RWPE2 (cell line): ENCODE measurements at regions not wholly inside any gene's neighbourhood (a gene's known extent, or its start where the extent isn't known, plus 50 kb on each side); places are given as distances from the start of the nearest gene placed in this dataset.
A peak's percentile ranks its signal among the peaks of the same experiment; 100 is the strongest.

ENCODE experiments used
- ATAC-seq: fragments of 200-7000 bp; cut with Tn5 transposase; 3 replicates; pipeline ENCODE4 v1.9.1; 2021; ENCODE audit warnings: low read depth
- DNase-seq: peaks from one replicate; pipeline ENCODE4 v3.0.0-alpha.2; 2020; ENCODE audit warnings: low spot score
- H3K27ac ChIP-seq: fragments of 450-650 bp; 2 replicates; pipeline ENCODE4 v1.5.1; 2017; ENCODE audit warnings: mild to moderate bottlenecking; ENCODE audit not compliant: poor library complexity, severe bottlenecking
- H3K27me3 ChIP-seq: fragments of 250-450 bp; sonication (Bioruptor Pico); 2 replicates; pipeline ENCODE4 v1.5.1; 2021; ENCODE audit warnings: mild to moderate bottlenecking, moderate library complexity; ENCODE audit not compliant: insufficient read depth, poor library complexity, severe bottlenecking
- H3K36me3 ChIP-seq: fragments of 250-450 bp; sonication (Bioruptor Pico); 2 replicates; pipeline ENCODE4 v1.5.1; 2020; ENCODE audit warnings: low read depth, mild to moderate bottlenecking, moderate library complexity
- H3K4me1 ChIP-seq: fragments of 250-450 bp; sonication (Bioruptor Pico); 2 replicates; pipeline ENCODE4 v1.5.1; 2021; ENCODE audit warnings: mild to moderate bottlenecking, moderate library complexity; ENCODE audit not compliant: insufficient read depth, poor library complexity, severe bottlenecking
- H3K4me3 ChIP-seq: fragments of 250-450 bp; sonication (Bioruptor Pico); 2 replicates; pipeline ENCODE4 v1.5.1; 2021; ENCODE audit warnings: mild to moderate bottlenecking, moderate library complexity; ENCODE audit not compliant: severe bottlenecking
- H3K9me3 ChIP-seq: fragments of 250-450 bp; sonication (Bioruptor Pico); 2 replicates; pipeline ENCODE4 v1.5.1; 2021; ENCODE audit warnings: mild to moderate bottlenecking, moderate library complexity; ENCODE audit not compliant: severe bottlenecking
- TF ChIP-seq, protein P1 (sequence below): fragments of 450-650 bp; IDR thresholded peaks from one replicate; pipeline ENCODE4 v1.5.1; 2017; ENCODE audit warnings: mild to moderate bottlenecking, moderate library complexity; ENCODE audit not compliant: poor library complexity, severe bottlenecking

- Histone ChIP-seq H3K9me3 (no peaks in the 10 kb centered on the region), H3K36me3 (no peaks in the 10 kb centered on the region), H3K4me1 (no peaks in the 10 kb centered on the region), H3K4me3 (no peak overlapping the region), H3K27ac (no peak overlapping the region), H3K27me3 (no peaks in the 10 kb centered on the region)
- ATAC-seq (no peak), DNase-seq (no peak)
- TF ChIP-seq, protein P1, sequence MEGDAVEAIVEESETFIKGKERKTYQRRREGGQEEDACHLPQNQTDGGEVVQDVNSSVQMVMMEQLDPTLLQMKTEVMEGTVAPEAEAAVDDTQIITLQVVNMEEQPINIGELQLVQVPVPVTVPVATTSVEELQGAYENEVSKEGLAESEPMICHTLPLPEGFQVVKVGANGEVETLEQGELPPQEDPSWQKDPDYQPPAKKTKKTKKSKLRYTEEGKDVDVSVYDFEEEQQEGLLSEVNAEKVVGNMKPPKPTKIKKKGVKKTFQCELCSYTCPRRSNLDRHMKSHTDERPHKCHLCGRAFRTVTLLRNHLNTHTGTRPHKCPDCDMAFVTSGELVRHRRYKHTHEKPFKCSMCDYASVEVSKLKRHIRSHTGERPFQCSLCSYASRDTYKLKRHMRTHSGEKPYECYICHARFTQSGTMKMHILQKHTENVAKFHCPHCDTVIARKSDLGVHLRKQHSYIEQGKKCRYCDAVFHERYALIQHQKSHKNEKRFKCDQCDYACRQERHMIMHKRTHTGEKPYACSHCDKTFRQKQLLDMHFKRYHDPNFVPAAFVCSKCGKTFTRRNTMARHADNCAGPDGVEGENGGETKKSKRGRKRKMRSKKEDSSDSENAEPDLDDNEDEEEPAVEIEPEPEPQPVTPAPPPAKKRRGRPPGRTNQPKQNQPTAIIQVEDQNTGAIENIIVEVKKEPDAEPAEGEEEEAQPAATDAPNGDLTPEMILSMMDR, result no peak
Measured at GRCh38 chr6:40715570-40716403, 128.6 kb upstream of the LRFN2 start.

DNA sequence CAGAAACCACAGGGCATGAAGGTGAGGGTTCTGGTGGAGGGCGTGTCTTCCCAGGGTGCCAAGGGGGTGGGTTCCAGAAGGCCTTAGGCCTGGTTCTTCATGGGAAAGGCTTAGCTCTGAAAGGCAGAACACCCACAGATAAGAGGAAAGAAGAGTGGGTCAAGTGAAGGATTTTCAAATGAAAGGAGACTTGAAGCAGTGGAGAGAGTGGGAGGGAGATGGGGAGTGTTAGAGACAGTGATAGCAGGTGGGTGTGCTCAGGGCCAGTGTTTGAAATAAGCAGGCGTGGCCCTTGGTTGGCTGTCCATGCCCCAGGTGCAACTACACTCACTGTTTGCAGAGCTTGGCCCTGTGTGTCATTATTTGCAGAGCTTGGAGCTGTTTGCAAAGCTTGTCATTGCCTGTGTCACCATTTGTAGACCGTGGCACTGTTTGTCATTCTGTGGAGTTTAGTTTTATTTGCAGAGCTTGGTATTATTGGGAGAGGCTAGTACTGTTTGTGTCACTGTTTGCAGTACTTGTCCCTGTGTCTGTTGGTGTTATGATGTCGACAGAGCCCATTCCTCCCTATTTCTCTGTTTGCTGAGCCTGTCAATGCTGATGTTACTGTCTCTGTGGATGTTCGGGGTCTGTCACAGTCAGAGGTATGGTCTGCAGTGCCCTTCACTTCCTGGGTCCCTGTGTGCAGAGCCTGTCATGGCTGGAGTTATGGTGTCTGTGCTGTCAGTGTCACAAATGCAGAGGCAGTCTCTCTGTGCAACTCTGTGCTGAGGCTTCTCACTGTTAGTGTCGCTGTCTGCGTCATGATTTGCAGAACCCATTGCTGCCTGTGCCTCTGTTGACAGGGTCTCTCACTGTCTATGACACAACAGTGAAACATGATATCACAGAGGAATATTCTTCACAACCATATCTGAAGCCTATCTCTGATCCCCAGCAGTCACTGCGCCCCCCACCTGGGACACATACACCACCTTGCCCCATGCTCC lies 127.7 kb upstream of the LRFN2 start:
- Histone ChIP-seq H3K36me3 (no peaks in the 10 kb centered on the region), H3K4me3 (no peak overlapping the region)
- 0 out of 3 replicates have a peak, but pooled peaks have one; percentile 25 for ATAC-seq

DNA sequence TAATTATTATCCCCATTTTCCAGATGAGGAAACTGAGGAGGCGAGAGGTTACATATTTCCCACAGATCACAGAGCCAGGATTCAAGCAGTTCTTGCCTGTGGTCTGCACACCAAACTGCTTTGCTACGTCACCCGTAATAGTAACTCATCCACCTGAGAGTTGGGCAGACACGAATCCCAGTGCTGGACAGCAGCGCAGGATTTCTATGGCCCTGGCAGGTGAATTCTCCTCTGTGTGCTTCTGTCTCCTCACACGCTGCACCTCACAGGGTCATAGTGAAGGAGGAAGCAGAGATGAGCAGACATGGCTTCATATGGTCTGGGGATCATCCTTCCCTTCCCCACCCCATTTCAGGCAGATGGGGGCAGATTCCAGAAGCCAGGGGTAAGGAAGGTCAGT lies 127.0 kb upstream of the LRFN2 start:
- Histone ChIP-seq H3K9me3 (no peaks in the 10 kb centered on the region), H3K27me3 (no peaks in the 10 kb centered on the region), H3K4me1 (no peaks in the 10 kb centered on the region), H3K27ac (no peak overlapping the region), H3K4me3 (no peak overlapping the region), H3K36me3 (no peaks in the 10 kb centered on the region)
- TF ChIP-seq, protein P1, result no peak
- DNase-seq (no peak), ATAC-seq (no peak)

More for the DNA sequence above, 127.7 kb upstream of the LRFN2 start:
- H3K27me3 ChIP-seq, result no peaks in the 10 kb centered on the region
- TF ChIP-seq, protein P1, result no peak
- H3K4me1 ChIP-seq, result no peaks in the 10 kb centered on the region
- no peak for DNase-seq
- no peaks in the 10 kb centered on the region for H3K9me3 ChIP-seq
- H3K27ac ChIP-seq, result no peak overlapping the region

GRCh38 chr6:40713002-40713719 lies 126.0 kb upstream of the LRFN2 start:
- no peaks in the 10 kb centered on the region for H3K4me1 ChIP-seq
- TF ChIP-seq, protein P1, result no peak
- no peak for DNase-seq
- H3K9me3 ChIP-seq, result no peaks in the 10 kb centered on the region
- no peak overlapping the region for H3K4me3 ChIP-seq
- H3K27ac ChIP-seq, result no peak overlapping the region
- H3K27me3 ChIP-seq, result no peaks in the 10 kb centered on the region
- ATAC-seq, result peak; percentile 46; the same call in 2 of the 3 replicates
- H3K36me3 ChIP-seq, result no peaks in the 10 kb centered on the region
